Ecto neural progenitor cell (in vitro differentiated cells): ENCODE measurements at regions not wholly inside any gene's neighbourhood (a gene's known extent, or its start where the extent isn't known, plus 50 kb on each side); places are given as distances from the start of the nearest gene placed in this dataset.
"Not testable (repeated sequence)": the region's sequence is repeated elsewhere in the genome, so short reads cannot be mapped to it uniquely, and the experiment has no call there.

ENCODE experiments used
- DNase-seq: peaks from one replicate; pipeline ENCODE4 v3.0.0-alpha.2; 2018; ENCODE audit warnings: low spot score

- peak; percentile 67 for DNase-seq
Measured at GRCh38 chr16:48054881-48055601, 100.8 kb downstream of the ABCC12 start.

GRCh38 chr16:48053418-48053745 lies 102.4 kb downstream of the ABCC12 start:
- DNase-seq, result peak; percentile 77

- DNase-seq, result no peak
Measured at GRCh38 chr16:48052731-48053417, 102.9 kb downstream of the ABCC12 start.

- no peak for DNase-seq
Measured at GRCh38 chr16:48050871-48051270, 104.9 kb downstream of the ABCC12 start.

GRCh38 chr16:48049847-48050246 lies 105.9 kb downstream of the ABCC12 start:
- DNase-seq, result no peak

- DNase-seq, result no peak
Measured at GRCh38 chr16:48047720-48048119, 108.1 kb downstream of the ABCC12 start.

GRCh38 chr16:48047241-48047640 lies 108.6 kb downstream of the ABCC12 start:
- no peak for DNase-seq

- no peak for DNase-seq
Measured at GRCh38 chr16:48044117-48044516, 111.7 kb downstream of the ABCC12 start.

- peak; percentile 56 for DNase-seq
Measured at GRCh38 chr16:48041981-48042421, 113.8 kb downstream of the ABCC12 start.

- DNase-seq, result no peak
Measured at GRCh38 chr16:48035142-48035541, 120.7 kb downstream of the ABCC12 start.

- no peak for DNase-seq
Measured at GRCh38 chr16:48030926-48031325, 124.9 kb downstream of the ABCC12 start.

- DNase-seq, result no peak
Measured at GRCh38 chr16:48029768-48030167, 126.0 kb downstream of the ABCC12 start.

GRCh38 chr16:48025359-48025758 lies 130.4 kb downstream of the ABCC12 start:
- no peak for DNase-seq

GRCh38 chr16:48024042-48024441 lies 131.8 kb downstream of the ABCC12 start:
- no peak for DNase-seq

- DNase-seq, result no peak
Measured at GRCh38 chr16:48022496-48022895, 133.3 kb downstream of the ABCC12 start.

GRCh38 chr16:48020617-48021016 lies 135.2 kb downstream of the ABCC12 start:
- DNase-seq, result not testable (repeated sequence)

- DNase-seq, result no peak
Measured at GRCh38 chr16:48014349-48015135, 141.3 kb downstream of the ABCC12 start.

- no peak for DNase-seq
Measured at GRCh38 chr16:48013491-48013901, 142.3 kb downstream of the ABCC12 start.

GRCh38 chr16:48011878-48012658 lies 143.7 kb downstream of the ABCC12 start:
- DNase-seq, result no peak

- DNase-seq, result no peak
Measured at GRCh38 chr16:48011466-48011865, 144.3 kb downstream of the ABCC12 start.

- no peak for DNase-seq
Measured at GRCh38 chr16:48008011-48008525, 147.7 kb downstream of the ABCC12 start.

- no peak for DNase-seq
Measured at GRCh38 chr16:48004141-48004695, 151.6 kb downstream of the ABCC12 start.
